ENCODE measurements at regions not wholly inside any gene's neighbourhood (a gene's known extent, or its start where the extent isn't known, plus 50 kb on each side); places are given as distances from the start of the nearest gene placed in this dataset.

DNA sequence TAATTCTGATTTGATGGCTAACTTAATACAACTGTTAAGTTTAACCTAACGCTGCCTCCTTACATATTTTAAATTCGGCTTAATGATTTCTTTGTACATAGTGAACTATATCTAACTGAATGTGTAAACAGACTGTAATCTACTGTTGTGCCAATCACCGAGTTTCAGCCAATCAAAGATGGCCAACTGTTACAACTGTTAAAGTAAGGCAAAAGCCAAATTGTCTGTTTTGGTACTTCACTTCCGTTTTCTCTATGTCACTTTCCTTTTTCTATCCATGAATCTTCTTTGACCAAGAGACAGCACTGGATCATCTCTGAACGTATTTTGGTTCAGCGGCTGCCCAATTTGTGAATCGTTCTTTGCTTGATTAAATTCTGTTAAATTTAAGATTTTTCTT, 137.0 kb downstream of the LMLN start:
- Histone ChIP-seq H2AK9ac (replicated peaks; ENCODE audit: low read depth, low read length, poor library complexity) (no peak overlapping the region), H3K79me1 (ENCODE audit: low read depth in 1 of 2, low read length in 2 of 2) (no peaks in the 10 kb centered on the region), H3K9me1 (ENCODE audit: insufficient read depth, low read length) (no peaks in the 10 kb centered on the region), H2AK5ac (ENCODE audit: low read depth, low read length) (no peak overlapping the region), H3K56ac (ENCODE audit: extremely low read depth, insufficient read depth, low read length) (no peak overlapping the region), H3K9ac (ENCODE audit: low read depth, low read length) (no peak overlapping the region), H3K14ac (replicated peaks; ENCODE audit: low read depth, low read length) (no peak overlapping the region), H2BK15ac (ENCODE audit: low read depth, low read length) (no peak overlapping the region), H2BK120ac (ENCODE audit: low read depth, low read length) (no peak overlapping the region), H4K5ac (ENCODE audit: low read depth, low read length) (no peak overlapping the region), H3K18ac (ENCODE audit: low read depth, low read length) (no peak overlapping the region), H3K4me1 (ENCODE audit: control insufficient read depth, insufficient read depth, low read length) (no peaks in the 10 kb centered on the region), H2BK20ac (ENCODE audit: low read depth, low read length) (no peak overlapping the region), H3K4me2 (ENCODE audit: low read depth, low read length) (no peak overlapping the region), H3K4me3 (ENCODE audit: insufficient read depth, low read depth, low read length) (no peak overlapping the region), H2AFZ (replicated peaks; ENCODE audit: low read length, poor library complexity) (no peak overlapping the region), H3K4ac (ENCODE audit: low read depth, low read length) (no peak overlapping the region), H3K27ac (ENCODE audit: insufficient read depth, low read length) (no peak overlapping the region), H3K27me3 (ENCODE audit: control insufficient read depth, insufficient read depth, low read length) (peaks cover 15% of the 10 kb centered on the region), H3K23ac (ENCODE audit: low read depth, low read length) (no peak overlapping the region), H4K8ac (ENCODE audit: low read depth in 2 of 2, low read length in 2 of 2) (no peak overlapping the region), H3K9me3 (ENCODE audit: control insufficient read depth, insufficient read depth, low read length) (no peaks in the 10 kb centered on the region), H4K91ac (ENCODE audit: insufficient read depth, low read depth, low read length) (no peak overlapping the region), H4K20me1 (ENCODE audit: insufficient read depth, low read length) (no peaks in the 10 kb centered on the region), H2BK5ac (ENCODE audit: low read depth, low read length, poor library complexity, severe bottlenecking) (no peak overlapping the region), H3K36me3 (ENCODE audit: control insufficient read depth, insufficient read depth, low read length) (no peaks in the 10 kb centered on the region)
- in situ Hi-C loops (cut with MboI; ENCODE audit: low sequenced_read_pairs) (no loop called here), intact Hi-C loops (cut with micrococcal nuclease) (no loop called here), dilution Hi-C loops (cut with HindIII; ENCODE audit: low sequenced_read_pairs, unreplicated experiment) (no loop called here)
- POLR2A ChIA-PET (ENCODE audit: unreplicated experiment): no interaction called here
- DNase-seq (no peak), ATAC-seq (ENCODE audit: low read depth) (no peak)
- no peak for TF ChIP-seq NFE2L2 (IDR thresholded peaks at IDR 0.05; ENCODE audit: low read depth, low read length)
- TF ChIP-seq RCOR1 (IDR thresholded peaks at IDR 0.05; ENCODE audit: insufficient replicate concordance, low read length): no peak
- TF ChIP-seq POLR2A (IDR thresholded peaks at IDR 0.05; ENCODE audit: low read depth, low read length): no peak
- no peak for TF ChIP-seq MAZ (IDR thresholded peaks at IDR 0.05; ENCODE audit: borderline replicate concordance, low read depth, low read length)
- TF ChIP-seq MXI1 (IDR thresholded peaks at IDR 0.05; ENCODE audit: borderline replicate concordance, low read depth, low read length): no peak
- no peak for TF ChIP-seq RAD21 (IDR thresholded peaks at IDR 0.05; ENCODE audit: low read length)
- TF ChIP-seq, protein P1, sequence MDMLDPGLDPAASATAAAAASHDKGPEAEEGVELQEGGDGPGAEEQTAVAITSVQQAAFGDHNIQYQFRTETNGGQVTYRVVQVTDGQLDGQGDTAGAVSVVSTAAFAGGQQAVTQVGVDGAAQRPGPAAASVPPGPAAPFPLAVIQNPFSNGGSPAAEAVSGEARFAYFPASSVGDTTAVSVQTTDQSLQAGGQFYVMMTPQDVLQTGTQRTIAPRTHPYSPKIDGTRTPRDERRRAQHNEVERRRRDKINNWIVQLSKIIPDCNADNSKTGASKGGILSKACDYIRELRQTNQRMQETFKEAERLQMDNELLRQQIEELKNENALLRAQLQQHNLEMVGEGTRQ (IDR thresholded peaks at IDR 0.05; ENCODE audit: low read depth, low read length): no peak
- TF ChIP-seq RFX5 (IDR thresholded peaks at IDR 0.05; ENCODE audit: low read depth, low read length): no peak
- TF ChIP-seq, protein P2, sequence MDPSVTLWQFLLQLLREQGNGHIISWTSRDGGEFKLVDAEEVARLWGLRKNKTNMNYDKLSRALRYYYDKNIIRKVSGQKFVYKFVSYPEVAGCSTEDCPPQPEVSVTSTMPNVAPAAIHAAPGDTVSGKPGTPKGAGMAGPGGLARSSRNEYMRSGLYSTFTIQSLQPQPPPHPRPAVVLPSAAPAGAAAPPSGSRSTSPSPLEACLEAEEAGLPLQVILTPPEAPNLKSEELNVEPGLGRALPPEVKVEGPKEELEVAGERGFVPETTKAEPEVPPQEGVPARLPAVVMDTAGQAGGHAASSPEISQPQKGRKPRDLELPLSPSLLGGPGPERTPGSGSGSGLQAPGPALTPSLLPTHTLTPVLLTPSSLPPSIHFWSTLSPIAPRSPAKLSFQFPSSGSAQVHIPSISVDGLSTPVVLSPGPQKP (IDR thresholded peaks at IDR 0.05; ENCODE audit: borderline replicate concordance, low read depth, low read length): no peak
- TF ChIP-seq CEBPB (IDR thresholded peaks at IDR 0.05; ENCODE audit: low read depth, low read length): no peak
- TF ChIP-seq, protein P3, sequence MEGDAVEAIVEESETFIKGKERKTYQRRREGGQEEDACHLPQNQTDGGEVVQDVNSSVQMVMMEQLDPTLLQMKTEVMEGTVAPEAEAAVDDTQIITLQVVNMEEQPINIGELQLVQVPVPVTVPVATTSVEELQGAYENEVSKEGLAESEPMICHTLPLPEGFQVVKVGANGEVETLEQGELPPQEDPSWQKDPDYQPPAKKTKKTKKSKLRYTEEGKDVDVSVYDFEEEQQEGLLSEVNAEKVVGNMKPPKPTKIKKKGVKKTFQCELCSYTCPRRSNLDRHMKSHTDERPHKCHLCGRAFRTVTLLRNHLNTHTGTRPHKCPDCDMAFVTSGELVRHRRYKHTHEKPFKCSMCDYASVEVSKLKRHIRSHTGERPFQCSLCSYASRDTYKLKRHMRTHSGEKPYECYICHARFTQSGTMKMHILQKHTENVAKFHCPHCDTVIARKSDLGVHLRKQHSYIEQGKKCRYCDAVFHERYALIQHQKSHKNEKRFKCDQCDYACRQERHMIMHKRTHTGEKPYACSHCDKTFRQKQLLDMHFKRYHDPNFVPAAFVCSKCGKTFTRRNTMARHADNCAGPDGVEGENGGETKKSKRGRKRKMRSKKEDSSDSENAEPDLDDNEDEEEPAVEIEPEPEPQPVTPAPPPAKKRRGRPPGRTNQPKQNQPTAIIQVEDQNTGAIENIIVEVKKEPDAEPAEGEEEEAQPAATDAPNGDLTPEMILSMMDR (conservative IDR thresholded peaks at IDR 0.05; ENCODE audit: low read depth, low read length): no peak
- TF ChIP-seq BHLHE40 (IDR thresholded peaks at IDR 0.05; ENCODE audit: low read depth, low read length): no peak
- TF ChIP-seq MAFK (IDR thresholded peaks at IDR 0.05; ENCODE audit: low read depth, low read length): no peak
- no peak for TF ChIP-seq FOS (IDR thresholded peaks at IDR 0.05; ENCODE audit: low read depth, low read length)
- TF ChIP-seq SMC3 (IDR thresholded peaks at IDR 0.05; ENCODE audit: low read depth, low read length): no peak
- no peak for TF ChIP-seq CHD1 (IDR thresholded peaks at IDR 0.05; ENCODE audit: low read depth, low read length)
- no TSS peak for BruUV-seq (replicated peaks)
- no CpG with 5 or more reads among the region's 7 CpGs for WGBS, 2 experiments (ENCODE audit: extremely low coverage in 2 of 2, insufficient read length in 1 of 2)
- CTCF ChIA-PET: no interaction called here
